ENCODE measurements at regions not wholly inside any gene's neighbourhood (a gene's known extent, or its start where the extent isn't known, plus 50 kb on each side); places are given as distances from the start of the nearest gene placed in this dataset.

DNA sequence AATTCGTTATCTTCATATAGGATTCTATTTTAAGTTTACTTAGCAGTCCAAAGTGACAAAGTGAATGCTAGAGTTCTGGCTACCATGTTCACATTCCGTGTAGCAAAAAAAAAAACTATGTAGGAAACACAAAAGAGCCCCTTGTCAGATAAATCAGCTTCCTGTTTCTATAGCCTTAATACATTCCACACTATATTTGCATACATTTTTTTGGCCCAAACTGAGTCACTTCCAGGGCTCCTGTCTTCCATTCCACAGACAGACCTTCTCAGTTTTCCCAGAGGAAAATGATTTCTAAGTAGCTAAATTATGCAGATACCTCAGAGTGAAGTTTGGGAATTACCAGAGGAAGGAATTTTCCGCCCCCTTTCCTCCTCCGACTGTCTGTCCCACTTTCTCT, 841.9 kb upstream of the HS3ST1 start:
- no peak for DNase-seq

DNA sequence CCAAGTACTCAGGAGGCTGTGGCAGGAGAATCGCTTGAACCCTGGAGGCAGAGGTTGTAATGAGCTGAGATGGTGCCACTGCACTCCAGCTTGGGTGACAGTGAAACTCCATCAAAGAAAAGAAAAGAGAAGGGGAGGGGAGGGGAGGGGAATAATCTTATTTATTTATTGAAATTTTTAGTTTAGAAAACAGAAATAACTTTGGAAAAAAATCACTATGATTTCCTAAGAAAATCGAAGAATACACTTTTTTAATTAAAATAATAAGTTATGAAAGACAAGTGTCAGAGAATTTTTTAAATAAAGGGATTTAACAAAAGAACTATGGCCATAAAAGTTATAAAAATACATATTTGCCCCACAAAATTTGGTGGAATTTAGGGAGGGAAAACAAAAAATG, 836.9 kb upstream of the HS3ST1 start:
- DNase-seq = no peak

DNA sequence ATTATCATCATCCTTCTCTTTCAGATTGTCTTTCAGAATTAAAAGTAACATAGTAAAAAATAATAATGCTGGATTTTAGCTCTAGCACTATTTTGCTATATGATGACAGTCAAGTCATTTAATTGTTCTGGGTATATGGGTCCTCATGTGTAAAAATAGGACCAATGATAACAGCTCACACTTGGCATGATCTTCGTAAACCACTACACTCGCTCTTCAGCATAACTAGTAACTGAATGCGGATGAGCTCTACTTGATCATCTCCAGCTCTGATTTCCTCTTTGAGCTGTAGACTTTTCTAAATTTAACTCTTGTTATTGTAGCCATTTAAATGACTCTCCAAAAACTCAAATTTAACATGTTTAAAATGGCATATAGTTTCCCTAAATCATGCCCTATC, 831.8 kb upstream of the HS3ST1 start:
- DNase-seq = no peak

DNA sequence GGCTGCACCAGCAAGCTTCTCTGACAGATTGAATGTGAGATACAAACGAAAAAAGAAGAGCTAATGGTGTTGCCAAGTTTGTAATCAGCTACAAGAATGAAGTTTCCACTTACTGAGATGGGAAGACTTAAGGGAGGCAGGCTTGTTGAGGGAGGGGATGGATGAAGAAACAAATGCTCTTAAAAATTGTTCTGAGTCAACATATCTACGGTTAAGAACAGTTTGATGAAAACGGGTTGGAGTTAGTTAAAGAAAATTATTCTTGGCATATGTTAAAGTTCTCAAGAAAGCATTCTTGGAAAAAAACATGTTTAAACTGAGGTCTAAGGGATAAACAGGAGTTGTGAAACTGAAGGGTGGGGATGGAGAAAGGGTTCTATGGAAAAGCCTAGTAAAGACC, 816.3 kb upstream of the HS3ST1 start:
- DNase-seq = no peak

DNA sequence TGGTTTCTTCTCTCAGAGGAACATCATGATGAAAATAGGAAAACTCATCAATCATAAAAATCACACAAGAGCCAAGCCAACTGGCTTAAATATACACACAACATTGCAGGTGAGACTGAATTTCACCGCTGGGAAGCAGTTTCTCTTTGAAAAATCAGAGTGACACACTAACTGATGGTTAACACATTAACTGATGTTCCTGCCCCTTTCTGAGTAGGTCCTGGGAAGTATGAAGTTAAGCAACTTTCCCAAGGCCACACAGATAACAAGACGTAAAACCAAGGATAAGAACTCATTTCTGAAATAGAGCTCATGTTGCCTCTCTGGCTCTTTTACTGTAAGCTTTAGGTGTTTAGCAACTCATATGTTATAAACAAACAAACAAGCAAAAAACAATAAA, 813.7 kb upstream of the HS3ST1 start:
- DNase-seq = no peak

DNA sequence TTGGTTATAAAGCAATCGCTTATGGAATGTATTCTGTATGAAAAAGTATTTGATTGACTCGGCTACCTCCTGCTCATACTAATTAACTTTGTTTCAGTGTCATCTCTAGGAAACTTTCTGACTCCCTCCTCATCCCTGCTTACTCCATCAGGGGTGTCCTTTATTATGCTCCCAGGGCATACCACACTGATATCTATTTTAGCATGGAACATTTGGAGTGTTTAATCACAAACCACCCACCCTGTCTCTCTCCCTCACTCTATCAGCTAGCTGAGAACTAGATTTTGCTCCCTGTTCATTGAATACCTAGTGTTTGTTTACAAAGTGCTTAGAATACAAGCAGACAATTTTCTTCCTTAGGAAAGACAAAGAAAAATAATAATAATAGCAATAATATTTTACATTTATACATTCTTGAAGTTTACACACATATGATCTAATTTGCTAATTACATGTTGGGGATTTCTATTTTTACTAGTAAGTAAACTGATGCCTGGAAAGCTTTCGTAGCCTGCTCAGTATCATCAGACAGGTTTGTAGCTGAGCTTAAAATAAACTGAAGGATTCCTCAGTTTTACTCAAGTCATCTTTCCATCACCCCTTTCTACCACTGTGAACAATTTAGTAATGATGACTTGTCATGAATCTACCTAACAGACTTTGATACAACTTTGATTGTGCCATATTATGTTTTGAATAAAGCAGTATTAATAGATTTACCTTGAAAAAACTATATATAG, 811.4 kb upstream of the HS3ST1 start:
- no peak for DNase-seq

DNA sequence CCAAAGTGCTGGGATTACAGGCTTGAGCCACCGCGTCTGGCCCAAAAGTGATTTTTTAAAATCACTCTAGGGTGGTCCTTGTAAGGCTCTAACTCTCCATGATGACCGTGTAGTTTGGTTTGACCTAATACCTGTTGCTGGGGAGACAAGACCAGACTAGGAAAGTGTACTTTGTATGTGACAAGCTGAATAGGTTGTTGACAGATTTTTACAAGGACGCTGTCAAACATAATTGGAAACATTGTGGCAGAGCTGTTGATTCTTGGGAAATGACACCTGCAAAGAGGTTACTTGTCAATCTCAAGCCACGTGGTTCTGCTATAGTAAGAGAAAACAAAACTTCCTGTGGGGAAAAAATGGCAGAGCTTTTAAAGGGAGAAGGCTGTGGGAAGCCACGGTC, 802.4 kb upstream of the HS3ST1 start:
- DNase-seq = no peak

DNA sequence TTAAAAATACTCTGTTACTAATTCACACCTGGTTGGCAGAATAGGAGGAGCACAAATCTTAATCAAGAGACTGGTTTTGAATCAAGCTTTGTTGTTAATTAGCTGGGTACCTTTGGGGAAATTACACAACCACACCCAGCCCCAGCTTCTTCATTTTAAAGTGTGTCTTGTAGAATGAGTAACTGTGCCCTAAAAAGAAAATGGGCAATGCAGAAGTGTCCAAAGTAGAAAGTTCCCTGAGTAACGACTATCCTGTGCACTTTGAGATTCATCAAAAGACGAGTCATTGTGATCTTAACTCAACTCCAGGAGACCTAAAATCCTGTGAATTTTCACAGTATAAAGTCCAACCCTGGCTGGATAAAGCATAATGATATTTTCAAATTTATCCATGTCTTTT, 792.3 kb upstream of the HS3ST1 start:
- no peak for DNase-seq

DNA sequence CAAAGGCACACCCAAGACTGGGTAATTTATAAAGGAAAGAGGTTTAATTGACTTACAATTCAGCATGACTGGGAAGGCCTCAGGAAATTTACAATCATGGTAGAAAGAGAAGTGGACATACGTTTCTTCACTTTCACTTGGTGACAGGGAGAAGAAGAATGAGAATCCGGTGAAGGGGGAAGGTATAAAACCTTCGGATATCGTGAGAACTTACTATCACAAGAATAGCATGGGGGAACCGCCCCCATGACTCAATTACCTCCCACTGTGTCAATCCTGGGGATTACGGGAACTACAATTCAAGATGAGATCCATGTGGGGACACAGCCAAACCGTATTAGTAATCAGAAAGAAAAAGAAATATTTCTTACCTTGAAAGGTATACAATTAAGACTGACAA, 782.9 kb upstream of the HS3ST1 start:
- DNase-seq = no peak

DNA sequence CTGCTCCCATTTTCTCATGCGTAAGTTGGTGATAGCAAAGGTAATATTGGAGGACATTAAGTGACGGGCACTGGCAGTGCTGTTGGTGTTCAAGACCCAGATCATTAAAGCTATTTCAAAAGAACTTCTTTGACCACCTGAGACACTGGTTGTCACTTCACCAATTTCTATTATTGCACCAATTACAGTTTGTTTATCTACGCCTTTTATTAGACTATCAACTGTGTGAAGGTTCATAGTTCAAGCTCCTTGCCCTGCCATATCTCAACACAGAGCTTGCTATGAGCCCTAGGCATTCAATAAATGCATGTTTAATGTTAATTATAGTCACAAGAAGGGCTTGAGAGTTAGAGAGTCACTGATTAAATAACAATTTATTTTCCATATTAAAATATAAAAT, 778.7 kb upstream of the HS3ST1 start:
- DNase-seq = no peak

DNA sequence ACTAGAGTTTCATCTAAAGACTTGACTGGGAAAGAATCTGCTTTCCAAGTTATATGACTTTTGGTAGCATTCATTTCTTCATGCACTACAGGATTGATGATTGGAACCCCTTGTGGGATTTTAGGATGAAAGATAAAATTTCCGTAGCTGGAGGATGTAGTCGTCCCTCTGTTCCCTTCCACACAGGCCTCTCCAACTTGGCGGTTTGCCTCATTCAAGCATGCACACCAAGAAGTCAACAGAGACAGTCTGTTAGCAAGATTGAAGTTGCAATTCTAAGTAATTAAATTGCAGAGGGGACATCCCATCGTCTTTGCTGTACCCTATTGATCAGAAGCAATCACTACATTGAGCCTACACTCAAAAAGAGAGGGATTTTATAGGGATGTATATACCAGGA, 777.4 kb upstream of the HS3ST1 start:
- DNase-seq = no peak

DNA sequence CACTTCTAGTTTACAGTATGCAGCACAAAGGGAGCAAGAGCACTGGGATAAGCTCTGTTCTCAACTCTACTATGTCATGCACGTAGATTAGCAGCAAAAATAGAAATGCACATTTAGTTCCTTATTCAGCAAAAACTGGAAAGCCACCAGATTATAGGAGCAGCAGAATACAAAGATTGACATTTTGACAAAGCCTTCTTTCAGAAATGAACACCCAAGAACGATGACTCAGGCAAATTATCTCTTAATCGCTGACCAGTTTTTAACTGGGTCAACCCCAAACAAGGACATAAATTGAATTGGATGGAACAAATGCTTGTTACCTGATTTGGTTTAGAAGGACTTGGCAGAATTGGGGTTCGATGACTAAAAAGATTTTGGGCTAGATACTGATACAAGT, 775.3 kb upstream of the HS3ST1 start:
- DNase-seq = no peak

DNA sequence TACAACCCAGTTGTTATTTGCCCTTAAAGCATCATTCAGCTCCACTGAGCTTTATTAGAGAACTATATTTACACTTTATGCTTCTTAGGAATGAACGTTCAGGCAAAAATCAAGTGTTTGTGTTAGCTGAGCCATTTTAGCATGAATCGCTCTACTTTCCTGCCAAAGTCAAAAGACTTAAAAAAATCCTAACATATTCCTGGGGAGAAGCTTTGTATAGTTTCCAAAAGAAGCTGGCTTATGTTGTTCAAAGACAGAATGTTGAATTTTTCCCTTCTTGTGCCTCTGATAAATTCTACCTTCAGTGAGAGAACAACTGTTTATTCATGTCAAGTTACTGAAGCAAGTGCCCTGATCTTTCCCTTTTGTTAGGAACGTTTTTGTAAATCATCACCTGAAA, 771.5 kb upstream of the HS3ST1 start:
- DNase-seq = no peak

DNA sequence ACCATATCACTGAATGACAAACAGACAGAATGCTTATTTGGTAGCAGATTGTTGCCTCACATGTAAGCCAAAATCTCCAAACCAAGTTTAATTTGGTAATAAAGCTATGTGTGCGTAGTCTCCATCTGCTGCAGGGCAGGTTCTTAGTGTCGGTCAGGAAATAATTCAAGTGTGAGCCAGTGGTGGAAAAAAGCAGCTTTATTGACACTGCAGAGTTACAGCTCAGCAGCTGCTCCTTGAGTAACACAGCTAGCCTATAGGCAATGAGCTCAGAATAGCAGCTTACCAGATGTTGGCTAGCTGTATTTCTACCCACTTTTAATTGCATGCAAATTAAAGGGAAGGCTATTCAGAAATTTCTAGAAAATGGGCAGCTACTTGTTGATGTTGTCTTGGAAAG, 757.8 kb upstream of the HS3ST1 start:
- DNase-seq = no peak

DNA sequence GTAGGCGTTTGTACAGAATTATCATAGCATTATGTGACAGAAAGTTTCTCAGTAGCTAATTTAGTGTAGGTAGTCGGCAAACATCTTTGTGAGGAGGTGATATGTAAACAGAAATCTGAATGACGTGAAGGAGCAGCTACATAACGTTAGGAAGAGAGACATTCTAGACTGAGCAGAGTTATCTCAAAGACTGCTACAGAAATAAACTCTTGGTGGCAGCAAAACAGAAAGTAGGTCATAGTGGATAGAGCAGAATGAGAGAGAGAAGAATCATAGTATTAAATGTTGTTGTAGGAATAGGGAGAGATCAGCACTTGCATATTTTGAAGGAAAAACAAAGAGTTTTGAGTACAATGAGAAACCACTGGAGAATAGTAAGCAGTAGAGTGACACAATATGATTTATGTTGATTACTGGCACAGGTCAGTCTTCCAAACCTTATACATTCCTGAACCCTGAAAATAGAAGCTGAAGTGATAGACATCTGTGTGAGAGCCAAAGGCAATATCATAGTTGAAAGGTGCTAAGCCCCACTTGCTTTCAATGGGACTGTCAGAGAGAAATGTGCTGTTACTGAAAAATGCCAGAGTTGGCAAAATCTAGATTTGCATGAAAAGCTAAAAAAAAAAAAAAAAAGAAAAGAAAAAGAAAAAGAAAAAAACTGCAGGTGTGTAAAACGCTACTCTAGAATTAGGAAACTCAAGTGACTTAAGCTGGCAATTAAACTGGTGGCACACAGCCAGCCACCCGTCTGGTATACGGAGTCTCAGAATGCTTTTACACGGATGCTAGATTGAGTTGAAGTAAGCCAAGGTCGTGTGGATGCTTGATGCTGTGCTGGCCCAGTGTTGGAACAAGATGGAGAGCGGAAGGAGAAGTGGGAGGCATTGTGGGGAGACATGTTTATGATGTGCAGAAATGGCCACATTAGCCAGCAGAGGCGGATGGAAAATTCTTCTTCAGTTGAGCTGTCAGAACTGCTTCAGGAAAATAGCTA, 750.2 kb upstream of the HS3ST1 start:
- DNase-seq = no peak

DNA sequence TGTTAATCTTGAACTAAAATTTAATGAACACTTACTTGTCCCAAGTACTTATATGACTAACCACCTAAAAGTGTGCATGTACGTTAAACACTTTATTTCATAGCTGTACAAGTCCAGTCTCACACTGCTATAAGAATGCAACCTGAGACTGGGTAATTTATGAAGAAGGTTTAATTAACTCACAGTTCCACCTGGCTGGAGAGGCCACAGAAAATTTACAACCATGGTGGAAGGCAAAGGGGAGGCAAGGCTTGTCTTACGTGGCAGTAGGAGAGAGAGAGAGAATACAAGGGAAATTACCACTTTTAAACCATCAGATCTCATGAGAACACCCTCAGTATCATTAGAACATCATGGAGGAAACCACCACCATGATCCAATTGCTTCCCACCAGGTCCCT, 748.7 kb upstream of the HS3ST1 start:
- no peak for DNase-seq

DNA sequence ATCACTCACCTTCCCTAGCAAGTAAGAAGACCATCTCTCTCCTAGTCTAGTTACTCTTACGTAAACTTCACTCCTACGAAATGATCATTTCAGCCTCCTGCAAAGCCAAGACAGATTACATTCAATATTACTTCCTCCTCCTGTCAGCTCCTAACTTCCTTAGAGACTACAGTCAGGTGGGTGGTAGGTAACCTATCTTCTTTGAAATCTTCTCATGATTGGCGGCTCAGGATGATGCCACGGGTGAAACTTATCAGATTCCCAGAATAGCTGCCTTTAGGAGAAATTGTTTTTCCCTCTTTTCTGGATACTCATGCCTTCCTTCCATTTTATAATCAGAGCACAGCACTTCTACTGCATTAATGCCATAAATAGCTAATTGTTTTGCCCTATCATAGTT, 744.8 kb upstream of the HS3ST1 start:
- no peak for DNase-seq

DNA sequence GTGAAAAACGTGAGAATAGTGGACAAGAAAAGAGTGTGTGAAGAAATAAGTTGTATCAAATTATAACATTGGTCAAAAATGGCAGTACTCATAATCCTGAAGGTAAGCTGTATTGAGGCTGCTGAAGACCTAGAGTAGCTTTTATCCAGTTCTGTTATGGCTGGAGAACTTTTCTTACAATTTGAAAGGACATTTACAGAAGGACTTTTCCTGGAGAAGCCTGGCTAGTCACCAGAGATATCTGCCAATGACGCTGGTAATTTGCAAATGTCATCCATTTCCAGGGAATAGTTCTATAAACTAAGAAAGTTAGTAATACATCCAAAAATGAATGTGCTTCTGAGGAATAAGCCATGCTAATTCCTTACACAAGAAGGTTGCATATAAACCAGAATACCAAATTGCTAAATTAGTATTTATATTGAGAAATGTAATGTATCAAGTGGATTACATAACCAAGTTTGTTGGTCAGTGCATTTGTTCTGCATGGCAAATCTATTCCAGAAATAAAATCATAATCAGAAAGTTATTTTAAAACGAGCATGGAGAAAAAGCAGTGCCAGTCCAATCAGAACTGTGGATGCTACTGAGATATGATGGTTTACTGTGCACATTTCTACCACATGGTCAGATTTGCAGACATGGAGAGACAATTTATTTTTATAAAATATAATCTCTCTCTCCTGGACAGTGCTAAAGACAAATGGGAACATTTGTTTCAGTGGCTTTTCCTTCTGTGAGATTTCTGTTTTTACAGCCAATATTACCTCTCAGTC, 743.7 kb upstream of the HS3ST1 start:
- DNase-seq = no peak

DNA sequence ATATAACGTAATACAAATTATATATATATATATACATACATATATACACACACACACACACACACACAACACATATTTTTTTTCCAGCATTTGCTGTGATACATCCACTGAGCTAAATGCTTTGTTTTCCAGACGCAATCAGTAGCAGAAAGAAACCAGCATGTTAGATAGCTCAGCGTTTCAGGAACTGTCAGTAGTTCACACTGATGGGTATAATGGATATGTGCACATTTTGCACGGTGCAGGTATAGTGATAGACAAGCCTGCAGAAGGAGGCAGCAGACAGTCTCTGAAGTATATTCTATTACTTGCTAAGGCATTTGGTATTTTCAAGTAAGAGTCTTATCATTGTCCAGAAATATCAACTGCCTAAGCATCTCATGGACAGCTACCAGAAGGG, 741.6 kb upstream of the HS3ST1 start:
- DNase-seq = no peak

DNA sequence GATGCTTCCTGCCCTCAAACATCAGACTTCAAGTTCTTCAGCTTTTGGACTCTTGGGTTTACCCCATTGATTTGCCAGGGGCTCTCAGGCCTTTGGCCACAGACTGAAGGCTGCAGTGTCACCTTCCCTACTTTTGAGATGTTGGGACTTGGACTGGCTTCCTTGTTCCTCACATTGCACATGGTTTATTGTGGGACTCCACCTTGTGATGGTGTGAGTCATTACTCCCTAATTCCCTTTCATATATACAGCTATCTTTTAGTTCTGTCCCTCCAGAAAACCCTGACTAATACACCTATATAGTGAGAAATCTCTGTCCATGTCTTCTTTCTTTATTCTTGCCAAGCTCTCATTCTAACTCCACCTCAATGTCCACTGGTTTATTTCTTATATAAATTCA, 736.9 kb upstream of the HS3ST1 start:
- DNase-seq = no peak

DNA sequence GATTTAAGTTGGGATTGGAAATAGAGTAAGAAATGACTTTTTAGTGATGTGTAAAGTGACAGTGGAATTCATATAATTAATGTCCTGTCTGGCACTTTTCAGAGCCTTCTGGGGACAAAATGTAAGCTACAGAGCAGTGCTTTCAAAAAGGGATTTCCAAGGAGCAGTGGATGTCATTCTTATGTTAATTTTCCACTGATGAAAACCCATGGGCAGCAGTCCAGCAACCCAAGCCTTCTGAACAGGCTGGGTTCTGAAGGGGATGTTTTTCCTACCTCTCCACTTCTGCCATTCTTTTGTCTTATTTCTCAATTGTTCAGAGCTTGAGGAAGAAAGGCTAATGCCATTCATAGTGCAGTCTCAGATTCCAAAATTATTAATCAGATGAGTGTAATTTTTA, 717.6 kb upstream of the HS3ST1 start:
- DNase-seq = no peak

DNA sequence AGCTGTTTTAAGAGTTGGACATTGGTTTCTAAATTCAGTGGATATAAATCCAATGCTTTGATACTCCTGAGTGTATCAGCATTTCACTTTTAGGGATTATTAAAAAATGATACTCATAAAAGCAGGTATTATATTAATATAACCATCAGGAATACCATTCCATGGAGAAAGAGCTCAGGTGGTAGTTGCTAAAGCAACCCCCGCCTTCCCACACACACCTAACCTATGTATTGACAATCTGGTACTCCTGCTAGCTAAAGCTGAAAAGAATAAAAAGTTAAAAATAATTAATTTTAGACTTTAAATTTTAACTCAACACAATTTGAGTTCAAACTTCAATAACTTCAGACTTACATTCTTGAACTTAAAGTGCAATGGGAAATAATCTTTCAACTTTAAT, 717.1 kb upstream of the HS3ST1 start:
- no peak for DNase-seq

DNA sequence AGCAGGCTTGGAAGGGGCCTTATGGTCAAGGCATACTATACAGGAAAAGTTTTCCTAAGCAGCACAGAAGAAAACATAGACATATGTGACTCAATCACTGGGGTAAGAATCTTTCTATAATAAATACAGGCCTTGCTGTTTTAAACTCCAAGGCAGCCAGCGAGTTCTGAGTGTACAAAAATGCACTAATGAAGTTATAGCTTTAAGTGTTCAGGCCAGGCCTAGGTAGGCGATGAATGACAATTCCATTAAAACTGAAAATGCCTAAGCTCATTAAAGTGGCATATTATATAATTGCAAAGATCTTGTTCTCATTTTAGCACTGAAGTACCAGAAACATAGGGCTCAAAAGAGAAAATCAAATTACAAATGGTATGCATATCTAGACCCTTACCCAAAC, 716.4 kb upstream of the HS3ST1 start:
- no peak for DNase-seq

DNA sequence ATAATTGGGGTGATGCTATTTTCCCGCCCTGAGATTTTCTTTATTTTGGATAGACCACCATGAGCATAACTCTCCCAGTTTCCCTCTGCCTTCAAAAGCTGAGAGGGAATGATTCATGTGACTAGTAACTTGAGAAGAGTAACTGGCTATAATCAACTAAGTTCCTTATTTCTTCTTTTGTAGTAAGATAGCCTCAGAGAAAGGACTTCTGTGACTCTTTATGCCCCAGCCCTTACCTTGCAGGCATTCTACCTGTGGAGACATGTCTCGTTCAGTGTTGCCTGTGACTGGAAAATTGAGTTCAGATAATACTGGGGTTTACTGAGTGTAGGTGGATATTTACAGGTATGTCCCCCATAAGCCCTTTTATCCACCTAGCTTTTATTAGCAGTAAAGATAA, 715.4 kb upstream of the HS3ST1 start:
- DNase-seq = no peak
